IMR-90 (cell line): ENCODE measurements at regions not wholly inside any gene's neighbourhood (a gene's known extent, or its start where the extent isn't known, plus 50 kb on each side); places are given as distances from the start of the nearest gene placed in this dataset.

Experiments
- ATAC-seq: fragments of 200-7000 bp; cut with Tn5 transposase; 2 replicates; pipeline ENCODE4 v1.9.1; 2020; ENCODE audit warnings: low read depth, mild to moderate bottlenecking, moderate library complexity
- BruUV-seq: library from RNA; stranded (reverse); fragments of 400-500 nt; replicated peaks from 2 replicates; lab custom pipeline; 2021; lab: Mats Ljungman, UMichigan
- CTCF ChIA-PET: fragments of 300-600 bp; formaldehyde crosslinking; extraction: SDS; loops from one replicate; lab custom pipeline; 2021; ENCODE audit warnings: antibody characterized with exemption; lab: Yijun Ruan, JAX
- POLR2A ChIA-PET: fragments of 300-600 bp; sonication (Branson Sonifier 250); formaldehyde crosslinking; loops from one replicate; lab custom pipeline; 2022; ENCODE audit warnings: antibody characterized with exemption; ENCODE audit not compliant: unreplicated experiment; lab: Charles Lee
- DNase-seq: peaks from one replicate; pipeline ENCODE4 v3.0.0; 2013
- H2AFZ ChIP-seq: replicated peaks from 2 replicates; pipeline ENCODE3; 2013; ENCODE audit warnings: low read length, mild to moderate bottlenecking; ENCODE audit not compliant: poor library complexity
- H2AK5ac ChIP-seq: 2 replicates; pipeline ENCODE4 v1.6.1; 2013; ENCODE audit warnings: low read depth, low read length, inconsistent platforms
- H2AK9ac ChIP-seq: replicated peaks from 2 replicates; pipeline ENCODE3; 2013; ENCODE audit warnings: mild to moderate bottlenecking, low read depth, low read length, moderate library complexity; ENCODE audit not compliant: poor library complexity
- H2BK120ac ChIP-seq: 2 replicates; pipeline ENCODE4 v1.6.1; 2013; ENCODE audit warnings: low read depth, low read length, inconsistent platforms
- H2BK15ac ChIP-seq: 3 replicates; pipeline ENCODE4 v1.6.1; 2013; ENCODE audit warnings: low read depth, low read length, inconsistent platforms
- H2BK20ac ChIP-seq: 2 replicates; pipeline ENCODE4 v1.6.1; 2013; ENCODE audit warnings: low read depth, mild to moderate bottlenecking, inconsistent platforms, low read length, moderate library complexity
- H2BK5ac ChIP-seq: 2 replicates; pipeline ENCODE4 v1.6.1; 2013; ENCODE audit warnings: mild to moderate bottlenecking, low read depth, low read length, inconsistent platforms; ENCODE audit not compliant: poor library complexity, severe bottlenecking
- H3K14ac ChIP-seq: replicated peaks from 2 replicates; pipeline ENCODE4 v1.6.1; 2013; ENCODE audit warnings: low read depth, low read length, inconsistent platforms
- H3K18ac ChIP-seq: 2 replicates; pipeline ENCODE4 v1.6.1; 2013; ENCODE audit warnings: low read depth, low read length, control low read depth
- H3K23ac ChIP-seq: 2 replicates; pipeline ENCODE4 v1.6.1; 2013; ENCODE audit warnings: low read depth, low read length, inconsistent platforms
- H3K27ac ChIP-seq: 2 replicates; pipeline ENCODE4 v1.5.1; 2013; ENCODE audit warnings: mild to moderate bottlenecking, control low read depth, low read length; ENCODE audit not compliant: insufficient read depth
- H3K27me3 ChIP-seq: 2 replicates; pipeline ENCODE4 v1.6.1; 2013; ENCODE audit warnings: low read length; ENCODE audit not compliant: control insufficient read depth, insufficient read depth
- H3K36me3 ChIP-seq: 2 replicates; pipeline ENCODE4 v1.6.1; 2013; ENCODE audit warnings: low read length, mixed read lengths; ENCODE audit not compliant: control insufficient read depth, insufficient read depth
- H3K4ac ChIP-seq: 2 replicates; pipeline ENCODE4 v1.6.1; 2013; ENCODE audit warnings: low read depth, low read length, inconsistent platforms
- H3K4me1 ChIP-seq: 2 replicates; pipeline ENCODE4 v1.6.1; 2013; ENCODE audit warnings: low read length, mixed read lengths; ENCODE audit not compliant: control insufficient read depth, insufficient read depth
- H3K4me2 ChIP-seq: 2 replicates; pipeline ENCODE4 v1.6.1; 2013; ENCODE audit warnings: low read depth, mild to moderate bottlenecking, control low read depth, low read length, moderate library complexity
- H3K4me3 ChIP-seq: 2 replicates; pipeline ENCODE4 v1.5.1; 2013; ENCODE audit warnings: low read depth, mild to moderate bottlenecking, control low read depth, low read length, moderate library complexity; ENCODE audit not compliant: insufficient read depth
- H3K56ac ChIP-seq: 2 replicates; pipeline ENCODE4 v1.6.1; 2013; ENCODE audit warnings: low read length, inconsistent platforms; ENCODE audit not compliant: insufficient read depth; ENCODE audit errors: extremely low read depth
- H3K79me1 ChIP-seq, 2 experiments: 2 replicates each; pipeline ENCODE4 v1.6.1; 2013; ENCODE audit warnings: low read length in 2 of 2, inconsistent platforms in 1 of 2, low read depth in 1 of 2
- H3K9ac ChIP-seq: 2 replicates; pipeline ENCODE4 v1.6.1; 2013; ENCODE audit warnings: low read depth, low read length, control low read depth
- H3K9me1 ChIP-seq: 2 replicates; pipeline ENCODE4 v1.6.1; 2013; ENCODE audit warnings: low read length, inconsistent platforms; ENCODE audit not compliant: insufficient read depth
- H3K9me3 ChIP-seq: 2 replicates; pipeline ENCODE4 v1.6.1; 2013; ENCODE audit warnings: low read length; ENCODE audit not compliant: control insufficient read depth, insufficient read depth
- H4K20me1 ChIP-seq: 2 replicates; pipeline ENCODE4 v1.6.1; 2013; ENCODE audit warnings: low read length, inconsistent platforms; ENCODE audit not compliant: insufficient read depth
- H4K5ac ChIP-seq: 2 replicates; pipeline ENCODE4 v1.6.1; 2013; ENCODE audit warnings: mild to moderate bottlenecking, low read depth, low read length, control low read depth
- H4K8ac ChIP-seq, 2 experiments: 2 replicates each; pipeline ENCODE4 v1.6.1; 2013; ENCODE audit warnings: low read depth in 2 of 2, low read length in 2 of 2, control low read depth in 1 of 2, inconsistent platforms in 1 of 2
- H4K91ac ChIP-seq: 2 replicates; pipeline ENCODE4 v1.6.1; 2013; ENCODE audit warnings: low read depth, low read length, inconsistent platforms; ENCODE audit not compliant: insufficient read depth
- BHLHE40 ChIP-seq: fragments of 150-350 bp; IDR thresholded peaks from 2 replicates; pipeline ENCODE4 v1.6.1; 2016; ENCODE audit warnings: mild to moderate bottlenecking, low read depth, low read length
- CEBPB ChIP-seq: IDR thresholded peaks from 2 replicates; pipeline ENCODE4 v1.6.1; 2012; ENCODE audit warnings: low read depth, low read length, improper control_type of control experiment
- CHD1 ChIP-seq: IDR thresholded peaks from 2 replicates; pipeline ENCODE4 v1.6.1; 2012; ENCODE audit warnings: low read depth, low read length, improper control_type of control experiment
- CTCF ChIP-seq: conservative IDR thresholded peaks from 2 replicates; pipeline ENCODE4 v1.5.1; 2012; ENCODE audit warnings: mild to moderate bottlenecking, low read depth, low read length, improper control_type of control experiment
- FOS ChIP-seq: fragments of 150-350 bp; IDR thresholded peaks from 2 replicates; pipeline ENCODE4 v1.6.1; 2016; ENCODE audit warnings: low read depth, low read length
- MAFK ChIP-seq: IDR thresholded peaks from 2 replicates; pipeline ENCODE4 v1.6.1; 2012; ENCODE audit warnings: low read depth, low read length, improper control_type of control experiment
- MAZ ChIP-seq: IDR thresholded peaks from 2 replicates; pipeline ENCODE4 v1.6.1; 2012; ENCODE audit warnings: low read depth, mild to moderate bottlenecking, low read length, improper control_type of control experiment, moderate library complexity, borderline replicate concordance
- MXI1 ChIP-seq: IDR thresholded peaks from 2 replicates; pipeline ENCODE4 v1.6.1; 2012; ENCODE audit warnings: low read depth, mild to moderate bottlenecking, low read length, moderate library complexity, borderline replicate concordance
- NFE2L2 ChIP-seq: fragments of 150-350 bp; IDR thresholded peaks from 2 replicates; pipeline ENCODE4 v1.6.1; 2016; ENCODE audit warnings: low read depth, mild to moderate bottlenecking, low read length
- POLR2A ChIP-seq: IDR thresholded peaks from 2 replicates; pipeline ENCODE4 v1.6.1; 2012; ENCODE audit warnings: mild to moderate bottlenecking, low read depth, low read length
- RAD21 ChIP-seq: IDR thresholded peaks from 2 replicates; pipeline ENCODE4 v1.6.1; 2012; ENCODE audit warnings: low read length, improper control_type of control experiment
- RCOR1 ChIP-seq: IDR thresholded peaks from 2 replicates; pipeline ENCODE4 v1.6.1; 2012; ENCODE audit warnings: mild to moderate bottlenecking, low read length, improper control_type of control experiment; ENCODE audit not compliant: insufficient replicate concordance
- RFX5 ChIP-seq: IDR thresholded peaks from 2 replicates; pipeline ENCODE4 v1.8.0; 2012; ENCODE audit warnings: low read depth, mild to moderate bottlenecking, low read length, moderate library complexity
- SMC3 ChIP-seq: fragments of 150-350 bp; IDR thresholded peaks from 2 replicates; pipeline ENCODE4 v1.6.1; 2016; ENCODE audit warnings: low read depth, mild to moderate bottlenecking, antibody characterized with exemption, low read length, moderate library complexity
- WGBS, 2 experiments: methylation state at CpG; one replicate each; pipeline versions ENCODE4 v1.1.5 to v1.1.7; 2013; ENCODE audit warnings: missing lambda C conversion rate in 2 of 2; ENCODE audit not compliant: insufficient read length in 1 of 2; ENCODE audit errors: extremely low coverage in 2 of 2; 5-methylcytosine and 5-hydroxymethylcytosine counted together
- dilution Hi-C: fragments of 300-500 bp; cut with HindIII; formaldehyde crosslinking; loops from one replicate; pipeline ENCODE4 v1.14.3; 2018; ENCODE audit warnings: low sequenced_read_pairs; ENCODE audit not compliant: unreplicated experiment
- in situ Hi-C: fragments of 300-500 bp; cut with MboI; formaldehyde crosslinking; loops from 3 replicates; pipeline ENCODE4 v1.14.3; 2019; ENCODE audit warnings: low sequenced_read_pairs, inconsistent platforms, mixed read lengths
- intact Hi-C: fragments of 100-400 bp; cut with micrococcal nuclease; formaldehyde crosslinking; loops from 2 replicates; pipeline ENCODE4 v1.10.0; 2022
- TF ChIP-seq, protein P1 (sequence below): fragments of 150-350 bp; IDR thresholded peaks from 2 replicates; pipeline ENCODE4 v1.6.1; 2017; ENCODE audit warnings: mild to moderate bottlenecking, antibody characterized with exemption, low read length, low read depth
- TF ChIP-seq, protein P2 (sequence below): fragments of 150-350 bp; IDR thresholded peaks from 2 replicates; pipeline ENCODE4 v1.6.1; 2016; ENCODE audit warnings: low read depth, mild to moderate bottlenecking, low read length, moderate library complexity, borderline replicate concordance

GRCh38 chr3:6287088-6287875, 573.6 kb upstream of the GRM7 start:
- WGBS, 2 experiments, result no CpG with 5 or more reads among the region's 5 CpGs
- Histone ChIP-seq H3K9me1 (no peaks in the 10 kb centered on the region), H2AK9ac (no peak overlapping the region), H3K4me2 (no peak overlapping the region), H4K8ac (no peak overlapping the region), H2BK5ac (no peak overlapping the region), H2BK120ac (no peak overlapping the region), H4K20me1 (no peaks in the 10 kb centered on the region), H4K91ac (no peak overlapping the region), H3K4me1 (no peaks in the 10 kb centered on the region), H2BK15ac (no peak overlapping the region), H3K79me1 (no peaks in the 10 kb centered on the region), H2AK5ac (no peak overlapping the region), H3K4ac (no peak overlapping the region), H3K9me3 (peaks cover 15% of the 10 kb centered on the region), H4K5ac (no peak overlapping the region), H3K56ac (no peak overlapping the region), H2BK20ac (no peak overlapping the region), H3K23ac (no peak overlapping the region), H3K9ac (no peak overlapping the region), H3K36me3 (no peaks in the 10 kb centered on the region), H3K4me3 (no peak overlapping the region), H3K14ac (no peak overlapping the region), H2AFZ (no peak overlapping the region), H3K27ac (no peak overlapping the region), H3K18ac (no peak overlapping the region), H3K27me3 (no peaks in the 10 kb centered on the region)
- DNase-seq (no peak), ATAC-seq (no peak)
- intact Hi-C loops, result loop anchor here (1.0 kb wide), 1 partner anchor 25 kb away; no protein-coding TSS in a partner anchor
- ChIA-PET POLR2A (no interaction called here), CTCF (no interaction called here)
- TF ChIP-seq CEBPB, result no peak
- TF ChIP-seq BHLHE40, result no peak
- TF ChIP-seq NFE2L2, result no peak
- TF ChIP-seq FOS, result no peak
- no peak for TF ChIP-seq RFX5
- no peak for TF ChIP-seq RAD21
- no peak for TF ChIP-seq MAFK
- TF ChIP-seq CHD1, result no peak
- no peak for TF ChIP-seq MAZ
- no peak for TF ChIP-seq SMC3
- TF ChIP-seq MXI1, result no peak
- TF ChIP-seq, protein P1, sequence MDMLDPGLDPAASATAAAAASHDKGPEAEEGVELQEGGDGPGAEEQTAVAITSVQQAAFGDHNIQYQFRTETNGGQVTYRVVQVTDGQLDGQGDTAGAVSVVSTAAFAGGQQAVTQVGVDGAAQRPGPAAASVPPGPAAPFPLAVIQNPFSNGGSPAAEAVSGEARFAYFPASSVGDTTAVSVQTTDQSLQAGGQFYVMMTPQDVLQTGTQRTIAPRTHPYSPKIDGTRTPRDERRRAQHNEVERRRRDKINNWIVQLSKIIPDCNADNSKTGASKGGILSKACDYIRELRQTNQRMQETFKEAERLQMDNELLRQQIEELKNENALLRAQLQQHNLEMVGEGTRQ, result no peak
- TF ChIP-seq RCOR1, result no peak
- TF ChIP-seq, protein P2, sequence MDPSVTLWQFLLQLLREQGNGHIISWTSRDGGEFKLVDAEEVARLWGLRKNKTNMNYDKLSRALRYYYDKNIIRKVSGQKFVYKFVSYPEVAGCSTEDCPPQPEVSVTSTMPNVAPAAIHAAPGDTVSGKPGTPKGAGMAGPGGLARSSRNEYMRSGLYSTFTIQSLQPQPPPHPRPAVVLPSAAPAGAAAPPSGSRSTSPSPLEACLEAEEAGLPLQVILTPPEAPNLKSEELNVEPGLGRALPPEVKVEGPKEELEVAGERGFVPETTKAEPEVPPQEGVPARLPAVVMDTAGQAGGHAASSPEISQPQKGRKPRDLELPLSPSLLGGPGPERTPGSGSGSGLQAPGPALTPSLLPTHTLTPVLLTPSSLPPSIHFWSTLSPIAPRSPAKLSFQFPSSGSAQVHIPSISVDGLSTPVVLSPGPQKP, result no peak
- no peak for TF ChIP-seq POLR2A
- TF ChIP-seq CTCF, result no peak
- dilution Hi-C loops, result no loop called here
- in situ Hi-C loops, result no loop called here
- BruUV-seq, result no TSS peak
